Fibroblast of lung (primary cell): ENCODE measurements at regions not wholly inside any gene's neighbourhood (a gene's known extent, or its start where the extent isn't known, plus 50 kb on each side); places are given as distances from the start of the nearest gene placed in this dataset.
"Not testable (repeated sequence)": the region's sequence is repeated elsewhere in the genome, so short reads cannot be mapped to it uniquely, and the experiment has no call there.

Experiments
- CTCF ChIP-seq, 2 donors: IDR thresholded peaks in 1 of 2; conservative IDR thresholded peaks in 1 of 2; 1 replicate in 1 of 2; 2 replicates in 1 of 2; pipeline ENCODE4 v1.5.1; 2011 to 2012; ENCODE audit warnings: low read length in 2 of 2, control low read depth in 1 of 2, inconsistent platforms in 1 of 2, low read depth in 1 of 2, mild to moderate bottlenecking in 1 of 2
- EZH2 ChIP-seq: IDR thresholded peaks from 2 replicates; pipeline ENCODE4 v1.5.1; 2012; ENCODE audit warnings: low read length, control low read depth, mild to moderate bottlenecking; ENCODE audit errors: missing control alignments

- not testable (repeated sequence) for TF ChIP-seq CTCF (conservative IDR thresholded peaks at IDR 0.05 in 1 of 2, IDR thresholded peaks at IDR 0.05 in 1 of 2; ENCODE audit: low read depth in 1 of 2, low read length in 2 of 2); EZH2
These were observed 113.8 kb upstream of the SEC22B start for GRCh38 chr1:120290105-120290504.
